Muscle of back (tissue), 3 donors: ENCODE measurements at regions not wholly inside any gene's neighbourhood (a gene's known extent, or its start where the extent isn't known, plus 50 kb on each side); places are given as distances from the start of the nearest gene placed in this dataset.

Experiments used
- DNase-seq, 3 donors: peaks; one replicate each; pipeline versions ENCODE4 v3.0.0 to v3.0.0-alpha.2; 2013

- DNase-seq = no peak
Observed at GRCh38 chr17:72388765-72389473, 268.1 kb downstream of the SOX9 start.

GRCh38 chr17:72390675-72391508 is 270.1 kb downstream of the SOX9 start:
- peak in 1 of 3 donors; percentile 62 for DNase-seq

GRCh38 chr17:72392056-72393010 is 271.5 kb downstream of the SOX9 start:
- DNase-seq = peak; percentile 64 to 75 (median 71)

GRCh38 chr17:72393553-72393952 is 272.7 kb downstream of the SOX9 start:
- peak in 1 of 3 donors; percentile 48 for DNase-seq

DNA sequence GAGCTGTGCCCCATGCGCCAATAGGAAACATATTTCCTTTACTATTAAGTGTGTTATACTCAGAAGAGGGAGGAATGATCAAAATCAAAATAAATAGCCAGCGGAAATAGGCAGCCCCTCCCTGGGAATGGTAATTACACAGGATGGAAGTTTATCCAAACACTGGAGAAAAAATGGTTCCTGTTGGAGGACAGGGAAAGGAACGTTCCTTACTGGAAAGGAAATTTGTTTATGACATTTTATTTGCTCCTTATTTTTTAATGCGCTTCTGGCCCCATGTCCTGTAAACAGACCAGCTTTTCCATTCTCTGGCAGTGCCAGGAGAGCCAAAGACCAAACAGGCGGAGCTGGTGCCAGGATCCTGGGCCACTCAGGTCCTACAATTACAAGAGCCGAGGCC is 273.7 kb downstream of the SOX9 start:
- DNase-seq = no peak

GRCh38 chr17:72396121-72396520 is 275.3 kb downstream of the SOX9 start:
- DNase-seq = no peak

GRCh38 chr17:72397223-72397667 is 276.4 kb downstream of the SOX9 start:
- DNase-seq = no peak

- no peak for DNase-seq
Observed at GRCh38 chr17:72397687-72398086, 276.9 kb downstream of the SOX9 start.

DNA sequence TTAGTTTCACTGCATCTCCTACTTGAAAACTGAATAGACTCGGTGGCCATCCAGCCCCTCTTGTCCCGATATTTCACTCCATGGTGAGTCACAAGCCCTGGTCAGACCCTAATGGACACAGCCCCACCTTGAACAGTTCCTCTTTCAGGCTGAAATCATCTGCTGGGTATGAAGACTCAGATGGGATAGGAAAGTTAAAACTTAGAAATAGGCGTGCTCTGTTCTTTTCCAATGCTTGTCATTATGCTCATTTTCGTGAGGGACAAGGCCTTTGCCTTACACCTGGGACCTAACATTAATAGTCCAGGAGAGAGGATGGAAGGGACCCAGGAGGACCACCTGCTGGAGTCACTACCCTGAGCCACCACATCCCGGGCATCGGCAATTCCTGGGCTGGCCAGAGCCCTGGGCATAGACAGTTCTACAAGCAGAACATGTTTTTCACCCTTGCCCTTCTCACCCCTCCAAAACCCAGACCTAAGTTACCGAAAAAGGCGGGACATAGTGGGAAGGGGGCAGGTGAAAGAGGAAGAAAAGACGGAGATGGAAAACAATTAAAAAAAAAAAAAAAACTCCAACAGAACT is 278.3 kb downstream of the SOX9 start:
- no peak for DNase-seq

DNA sequence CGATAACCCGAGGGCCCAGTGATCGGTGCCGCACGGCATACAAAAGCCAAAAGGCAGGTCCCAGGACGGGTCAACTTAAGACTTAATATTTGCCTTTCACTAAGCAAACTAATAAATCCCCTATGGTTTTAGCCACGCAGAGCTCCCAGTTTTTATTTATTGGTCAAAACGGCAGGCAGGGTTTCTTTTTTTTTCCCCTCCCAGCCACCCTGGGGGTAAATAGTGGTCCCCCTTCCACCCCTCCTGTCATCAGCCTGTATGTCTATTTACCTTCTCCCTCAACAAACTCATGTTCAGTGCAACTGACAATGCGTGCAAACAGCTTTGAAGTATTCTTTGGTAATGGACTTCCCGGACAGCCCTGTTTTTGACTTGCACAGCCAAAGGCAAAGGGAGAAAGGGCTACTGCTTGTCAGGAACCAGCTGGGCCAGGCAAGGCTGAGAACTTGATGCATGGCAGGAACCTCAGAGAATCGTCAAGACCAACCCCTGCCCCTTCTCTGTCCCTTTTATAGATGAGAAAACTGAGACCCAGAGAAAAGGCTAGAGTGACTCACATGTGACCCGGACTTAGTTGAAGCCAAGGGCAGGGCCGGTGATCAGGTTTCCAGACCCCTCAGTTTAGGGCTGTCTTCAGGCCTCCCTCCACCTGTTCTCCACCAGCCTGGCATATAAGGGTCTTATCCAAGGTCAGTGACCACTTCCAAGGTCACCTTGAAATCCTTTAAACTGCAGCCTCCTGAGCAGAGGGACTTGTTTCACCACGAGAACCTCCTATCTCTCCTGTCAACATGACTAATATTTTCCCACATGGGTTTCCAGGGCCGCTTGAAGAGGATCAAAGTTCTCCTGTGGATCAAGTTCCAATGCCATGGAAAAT is 279.0 kb downstream of the SOX9 start:
- DNase-seq = no peak

GRCh38 chr17:72400488-72400827 is 279.6 kb downstream of the SOX9 start:
- DNase-seq = no peak

DNA sequence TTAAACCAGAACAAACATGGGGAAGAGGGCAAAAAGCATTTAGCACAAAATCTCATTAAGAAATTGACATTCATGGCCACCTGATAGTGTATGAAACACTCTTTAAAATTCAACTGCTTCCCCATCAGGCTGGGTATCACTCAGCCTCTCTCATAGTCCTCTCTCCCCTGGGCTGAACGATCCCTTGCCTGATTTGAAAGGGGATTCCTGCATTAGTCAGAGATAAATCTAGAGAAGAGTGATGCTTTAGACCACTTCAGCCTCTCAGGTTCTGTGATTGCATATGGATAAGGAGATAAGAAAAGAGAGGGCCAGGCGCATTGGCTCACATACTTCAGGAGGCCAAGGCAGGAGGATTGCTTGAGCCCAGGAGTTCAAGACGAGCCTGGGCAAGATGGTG is 280.0 kb downstream of the SOX9 start:
- DNase-seq = no peak

GRCh38 chr17:72401883-72402726 is 281.3 kb downstream of the SOX9 start:
- DNase-seq = no peak

DNA sequence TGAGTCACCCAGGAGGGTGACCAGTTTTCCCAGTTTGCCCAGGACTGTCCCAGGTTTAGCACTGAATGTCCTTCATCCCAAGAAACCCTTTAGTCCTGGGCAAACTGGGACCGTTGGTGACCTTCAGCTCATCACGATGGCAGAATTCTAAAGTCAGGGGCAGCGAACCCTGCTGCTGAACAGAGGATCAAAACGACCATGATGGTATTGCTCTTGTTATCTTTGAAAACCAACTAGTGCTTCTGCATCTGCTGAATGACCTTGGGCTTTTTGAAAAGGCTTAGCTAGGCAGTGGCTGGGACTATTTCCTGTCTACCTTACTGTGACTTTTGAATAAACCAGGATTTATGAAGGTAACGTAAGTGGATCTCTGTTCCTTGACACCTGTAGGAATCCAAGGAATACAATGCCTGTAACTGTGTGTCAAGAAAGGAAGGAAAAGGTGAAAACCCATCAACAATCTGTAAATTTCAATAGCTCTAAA is 281.9 kb downstream of the SOX9 start:
- no peak for DNase-seq

DNA sequence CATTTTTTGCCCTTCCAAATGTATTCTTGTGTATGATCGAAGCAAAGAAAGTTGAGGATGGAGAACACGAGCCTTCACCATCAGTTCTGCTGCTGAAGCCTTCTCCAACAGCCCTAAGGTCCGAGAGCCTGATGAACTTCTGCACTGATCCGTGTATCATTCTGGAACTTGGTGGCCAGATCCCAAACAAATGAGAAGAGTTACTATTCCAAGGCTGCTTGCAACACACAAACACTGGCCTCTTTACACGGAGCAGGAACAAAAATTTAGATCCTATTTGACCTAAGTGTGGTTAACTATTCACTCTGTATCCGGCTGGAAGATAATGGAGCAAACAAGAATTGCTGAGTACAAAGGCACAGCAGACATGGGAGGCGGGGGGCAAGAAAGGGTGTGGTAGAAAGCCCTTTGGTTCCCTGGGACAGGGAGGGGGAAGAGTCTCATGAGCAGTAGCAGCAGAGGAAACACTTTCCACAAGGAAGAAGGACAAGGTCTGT is 282.9 kb downstream of the SOX9 start:
- DNase-seq = no peak

DNA sequence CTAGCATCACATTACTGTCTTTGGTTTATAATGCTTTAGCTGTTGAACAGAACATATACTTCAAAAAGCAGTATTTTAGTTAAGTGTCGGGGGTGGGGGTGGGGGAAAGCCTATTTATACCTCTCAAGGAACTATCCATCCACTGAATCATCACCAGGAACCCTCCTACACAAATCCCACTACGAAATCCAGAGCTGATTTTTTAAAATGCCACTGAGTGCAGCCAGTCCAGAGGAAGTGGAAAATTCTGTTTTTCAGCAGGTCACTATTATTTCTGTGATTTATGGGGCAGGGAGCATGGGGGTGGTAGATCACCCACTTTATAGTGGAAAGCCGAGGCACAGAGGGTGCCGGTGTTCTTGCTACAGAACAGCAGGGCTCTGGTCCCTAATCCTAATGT is 284.1 kb downstream of the SOX9 start:
- DNase-seq = peak in 1 of 3 donors; percentile 59

DNA sequence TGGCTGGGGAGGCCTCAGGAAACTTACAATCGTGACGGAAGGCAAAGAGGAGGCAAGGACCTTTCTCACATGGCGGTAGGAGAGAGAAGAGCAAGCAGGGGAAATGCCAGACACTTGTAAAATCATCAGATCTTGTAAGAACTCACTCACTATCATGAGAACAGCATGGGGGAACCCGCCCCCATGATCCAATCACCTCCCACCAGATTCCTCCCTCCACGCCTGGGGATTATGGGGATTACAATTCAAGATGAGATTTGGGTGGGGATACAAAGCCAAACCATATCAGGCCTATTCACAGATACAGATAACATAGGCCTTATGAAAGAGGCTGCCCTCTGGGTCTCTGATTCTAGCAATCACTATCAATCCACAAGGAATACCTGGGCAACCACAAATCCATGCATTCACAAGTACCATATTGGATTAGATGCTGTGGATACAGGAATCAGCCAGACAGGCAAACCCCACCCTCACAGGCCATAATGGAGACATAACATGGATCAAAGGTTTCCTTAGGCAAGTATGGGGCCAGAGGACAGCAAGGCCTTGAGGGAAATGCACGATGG is 284.9 kb downstream of the SOX9 start:
- no peak for DNase-seq

- no peak for DNase-seq
Observed at GRCh38 chr17:72406498-72406897, 285.7 kb downstream of the SOX9 start.

DNA sequence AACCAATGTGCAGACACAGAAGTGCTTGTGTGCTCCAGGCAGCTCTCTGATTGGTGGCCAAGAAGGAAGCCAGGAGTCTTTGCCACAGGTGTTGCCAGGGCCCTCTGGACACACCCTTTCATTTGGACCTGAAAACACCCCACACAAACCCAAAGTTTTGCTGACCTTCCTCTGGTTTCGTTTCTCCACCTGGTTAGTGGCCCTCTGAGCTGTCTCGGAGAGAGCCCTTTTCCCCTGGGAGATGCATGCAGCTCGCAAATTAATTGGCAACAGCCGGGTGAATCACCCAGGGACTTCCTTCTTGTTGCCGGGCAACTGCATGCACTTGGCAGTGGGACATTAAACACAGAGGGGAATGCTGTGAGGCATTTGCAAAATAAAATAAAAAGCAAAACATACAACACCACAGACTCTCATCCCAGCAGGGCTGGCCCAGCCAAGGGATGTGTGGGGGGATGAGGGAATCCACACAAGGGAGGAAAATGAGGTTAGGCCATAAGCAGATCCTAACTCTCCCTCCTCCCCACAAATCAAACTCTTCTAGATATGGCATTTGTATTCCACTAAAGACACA is 286.6 kb downstream of the SOX9 start:
- DNase-seq = peak in 2 of 3 donors; percentile 72 to 94
